Central memory CD8-positive, alpha-beta T cell (primary cell): ENCODE measurements at regions not wholly inside any gene's neighbourhood (a gene's known extent, or its start where the extent isn't known, plus 50 kb on each side); places are given as distances from the start of the nearest gene placed in this dataset.

Source experiments
- ATAC-seq: fragments of 150-1000 bp; cut with Tn5 transposase; replicated peaks from 2 replicates; pipeline ENCODE4 v1.10.0; 2022; ENCODE audit warnings: mild to moderate bottlenecking, moderate FRiP score, moderate number of reproducible peaks; ENCODE audit not compliant: poor library complexity, severe bottlenecking; ENCODE audit errors: extremely low read depth
- DNase-seq, 2 donors: peaks; one replicate each; pipeline ENCODE4 v3.0.0; 2021; ENCODE audit warnings: low spot score in 2 of 2
- H3K27ac Mint-ChIP-seq: one replicate; pipeline ENCODE4 v1.8.0; 2022; ENCODE audit warnings: low read depth, mild to moderate bottlenecking, moderate library complexity, mixed read lengths
- H3K27me3 Mint-ChIP-seq: one replicate; pipeline ENCODE4 v1.8.0; 2022; ENCODE audit warnings: mixed read lengths
- H3K36me3 Mint-ChIP-seq: one replicate; pipeline ENCODE4 v1.8.0; 2022; ENCODE audit warnings: mild to moderate bottlenecking, moderate library complexity, mixed read lengths; ENCODE audit not compliant: insufficient read depth
- H3K4me1 Mint-ChIP-seq: one replicate; pipeline ENCODE4 v1.8.0; 2022; ENCODE audit warnings: mixed read lengths
- H3K4me3 Mint-ChIP-seq: one replicate; pipeline ENCODE4 v1.8.0; 2022; ENCODE audit warnings: mild to moderate bottlenecking, moderate library complexity, mixed read lengths
- H3K9me3 Mint-ChIP-seq: one replicate; pipeline ENCODE4 v1.8.0; 2022; ENCODE audit warnings: mixed read lengths

- ATAC-seq, result no peak
Measured at GRCh38 chr4:187191676-187192075, 468.0 kb upstream of the FAT1 start.

DNA sequence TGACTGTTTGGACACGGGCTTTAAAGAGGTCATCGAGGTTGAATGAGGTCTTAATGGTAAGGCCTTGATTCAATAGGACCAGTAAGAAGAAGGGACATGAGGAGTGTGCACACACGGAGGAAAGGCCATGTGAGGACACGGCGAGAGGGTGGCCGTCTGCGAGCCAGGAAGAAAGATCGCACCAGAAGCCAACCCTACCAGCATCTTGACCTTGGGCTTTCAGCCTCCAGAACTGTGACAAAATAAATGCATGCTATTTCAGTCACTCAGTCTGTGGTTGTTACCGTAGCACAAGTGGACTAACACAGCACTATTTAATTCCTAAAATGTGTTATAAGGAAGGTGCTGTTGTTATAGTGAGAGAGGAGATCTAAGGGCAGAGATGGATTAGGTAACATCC, 468.6 kb upstream of the FAT1 start:
- Mint-ChIP-seq H3K36me3 (no peaks in the 10 kb centered on the region), H3K9me3 (peaks cover 27% of the 10 kb centered on the region), H3K27me3 (no peaks in the 10 kb centered on the region), H3K27ac (no peak overlapping the region), H3K4me3 (no peak overlapping the region), H3K4me1 (no peaks in the 10 kb centered on the region)
- ATAC-seq (no peak), DNase-seq (no peak)

More at GRCh38 chr4:187191676-187192075, 468.0 kb upstream of the FAT1 start:
- H3K27me3 Mint-ChIP-seq, result no peaks in the 10 kb centered on the region
- peaks cover 22% of the 10 kb centered on the region for H3K9me3 Mint-ChIP-seq
- H3K36me3 Mint-ChIP-seq, result no peaks in the 10 kb centered on the region
- no peak for DNase-seq
- no peaks in the 10 kb centered on the region for H3K4me1 Mint-ChIP-seq
- no peak overlapping the region for H3K4me3 Mint-ChIP-seq
- H3K27ac Mint-ChIP-seq, result no peak overlapping the region

DNA sequence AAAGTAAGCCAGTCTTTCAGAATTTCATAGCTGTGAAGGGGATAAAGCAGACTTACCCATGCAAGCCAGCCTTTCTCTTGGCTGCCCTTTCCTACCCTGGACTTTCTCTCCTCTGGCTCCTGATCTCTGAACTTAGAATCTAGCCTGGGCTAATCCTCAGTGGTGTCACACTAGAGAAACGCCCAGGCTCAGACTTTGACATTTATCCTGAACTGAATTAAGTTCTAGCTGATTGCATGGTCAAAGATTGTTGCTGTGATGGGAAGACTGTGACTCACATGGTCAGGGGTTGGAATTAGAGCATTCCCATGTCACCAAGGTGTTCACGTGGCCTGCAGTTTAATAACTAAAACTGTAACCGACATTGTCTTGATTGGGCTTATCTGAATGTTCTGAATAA, 469.5 kb upstream of the FAT1 start:
- Mint-ChIP-seq H3K4me1 (no peaks in the 10 kb centered on the region), H3K36me3 (no peaks in the 10 kb centered on the region), H3K27ac (no peak overlapping the region), H3K4me3 (no peak overlapping the region), H3K27me3 (no peaks in the 10 kb centered on the region), H3K9me3 (peaks cover 20% of the 10 kb centered on the region)
- ATAC-seq, result no peak
- no peak for DNase-seq

- no peak overlapping the region for H3K4me3 Mint-ChIP-seq
- no peaks in the 10 kb centered on the region for H3K27me3 Mint-ChIP-seq
- no peaks in the 10 kb centered on the region for H3K4me1 Mint-ChIP-seq
- peaks cover 19% of the 10 kb centered on the region for H3K9me3 Mint-ChIP-seq
- DNase-seq, result no peak
- H3K27ac Mint-ChIP-seq, result no peak overlapping the region
- no peaks in the 10 kb centered on the region for H3K36me3 Mint-ChIP-seq
- ATAC-seq, result no peak
Measured at GRCh38 chr4:187204389-187204918, 480.8 kb upstream of the FAT1 start.

- no peaks in the 10 kb centered on the region for H3K27me3 Mint-ChIP-seq
- DNase-seq (no peak), ATAC-seq (no peak)
- peaks cover 32% of the 10 kb centered on the region for H3K9me3 Mint-ChIP-seq
- no peaks in the 10 kb centered on the region for H3K36me3 Mint-ChIP-seq
- no peak overlapping the region for H3K27ac Mint-ChIP-seq
- H3K4me1 Mint-ChIP-seq, result no peaks in the 10 kb centered on the region
- H3K4me3 Mint-ChIP-seq, result no peak overlapping the region
Measured at GRCh38 chr4:187207931-187208330, 484.3 kb upstream of the FAT1 start.

DNA sequence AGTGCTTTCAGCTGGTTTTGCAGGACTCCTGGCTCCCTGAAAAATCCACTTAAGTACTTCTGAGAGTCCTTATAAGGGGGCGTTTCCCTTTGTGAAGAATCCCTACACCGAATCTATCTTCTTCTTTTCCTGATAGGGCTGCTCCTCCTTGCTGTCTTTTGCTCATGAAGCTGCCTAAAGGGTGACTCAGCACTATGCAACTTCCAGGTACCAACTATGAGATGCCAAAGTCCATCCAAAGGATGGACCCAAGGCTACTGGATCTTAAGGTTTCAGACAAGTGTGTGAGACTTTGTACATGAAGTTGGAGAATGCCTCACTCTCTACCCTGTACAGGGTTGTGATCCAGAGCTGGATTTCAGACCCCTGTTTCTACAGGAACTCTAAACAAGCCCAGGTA, 485.0 kb upstream of the FAT1 start:
- Mint-ChIP-seq H3K4me3 (no peak overlapping the region), H3K27me3 (no peaks in the 10 kb centered on the region), H3K36me3 (no peaks in the 10 kb centered on the region), H3K4me1 (no peaks in the 10 kb centered on the region), H3K9me3 (peaks cover 30% of the 10 kb centered on the region), H3K27ac (no peak overlapping the region)
- no peak for ATAC-seq
- DNase-seq, result no peak

GRCh38 chr4:187209921-187210613, 486.4 kb upstream of the FAT1 start:
- ATAC-seq (no peak), DNase-seq (no peak)
- Mint-ChIP-seq H3K36me3 (no peaks in the 10 kb centered on the region), H3K4me3 (no peak overlapping the region), H3K4me1 (no peaks in the 10 kb centered on the region), H3K9me3 (peaks cover 26% of the 10 kb centered on the region), H3K27me3 (no peaks in the 10 kb centered on the region), H3K27ac (no peak overlapping the region)

- H3K27me3 Mint-ChIP-seq, result no peaks in the 10 kb centered on the region
- H3K27ac Mint-ChIP-seq, result no peak overlapping the region
- peaks cover 40% of the 10 kb centered on the region for H3K9me3 Mint-ChIP-seq
- ATAC-seq (no peak), DNase-seq (no peak)
- H3K4me3 Mint-ChIP-seq, result no peak overlapping the region
- no peaks in the 10 kb centered on the region for H3K4me1 Mint-ChIP-seq
- H3K36me3 Mint-ChIP-seq, result no peaks in the 10 kb centered on the region
Measured at GRCh38 chr4:187212446-187213080, 488.9 kb upstream of the FAT1 start.

GRCh38 chr4:187215438-187215837, 491.8 kb upstream of the FAT1 start:
- DNase-seq (no peak), ATAC-seq (no peak)
- H3K4me3 Mint-ChIP-seq, result no peak overlapping the region
- peaks cover 36% of the 10 kb centered on the region for H3K9me3 Mint-ChIP-seq
- no peaks in the 10 kb centered on the region for H3K4me1 Mint-ChIP-seq
- H3K27me3 Mint-ChIP-seq, result no peaks in the 10 kb centered on the region
- no peaks in the 10 kb centered on the region for H3K36me3 Mint-ChIP-seq
- H3K27ac Mint-ChIP-seq, result no peak overlapping the region

- Mint-ChIP-seq H3K27me3 (no peaks in the 10 kb centered on the region), H3K36me3 (no peaks in the 10 kb centered on the region), H3K4me3 (no peak overlapping the region), H3K27ac (no peak overlapping the region), H3K9me3 (peaks cover 15% of the 10 kb centered on the region), H3K4me1 (no peaks in the 10 kb centered on the region)
- no peak for ATAC-seq
- DNase-seq, result no peak
Measured at GRCh38 chr4:187218705-187219245, 495.1 kb upstream of the FAT1 start.

DNA sequence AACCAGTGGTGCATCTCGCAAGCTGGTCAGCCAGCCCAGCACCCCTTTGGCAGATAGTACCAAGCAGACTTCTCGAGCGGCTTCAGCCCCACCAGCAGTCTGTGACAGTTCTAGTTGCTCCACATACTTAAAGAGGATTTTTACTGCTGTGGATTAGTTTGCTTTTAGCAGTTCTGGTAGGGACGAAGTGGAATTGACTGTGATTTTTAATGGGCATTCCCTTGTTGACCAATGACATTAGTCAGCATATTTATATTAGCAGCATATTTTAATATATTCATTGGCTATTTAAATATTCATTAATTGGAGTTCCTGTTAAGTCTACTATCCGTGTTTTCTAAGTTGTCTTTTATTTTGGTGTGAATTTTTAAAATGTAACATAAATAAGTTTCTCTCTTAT, 500.9 kb upstream of the FAT1 start:
- ATAC-seq (no peak), DNase-seq (no peak)
- H3K36me3 Mint-ChIP-seq, result no peaks in the 10 kb centered on the region
- H3K4me1 Mint-ChIP-seq, result no peaks in the 10 kb centered on the region
- H3K27me3 Mint-ChIP-seq, result no peaks in the 10 kb centered on the region
- H3K4me3 Mint-ChIP-seq, result no peak overlapping the region
- H3K27ac Mint-ChIP-seq, result no peak overlapping the region
- H3K9me3 Mint-ChIP-seq, result peaks cover 17% of the 10 kb centered on the region

GRCh38 chr4:187227907-187228704, 504.4 kb upstream of the FAT1 start:
- DNase-seq (no peak), ATAC-seq (no peak)
- no peak overlapping the region for H3K4me3 Mint-ChIP-seq

More at GRCh38 chr4:187227907-187228704, 504.4 kb upstream of the FAT1 start:
- Mint-ChIP-seq H3K4me1 (no peaks in the 10 kb centered on the region), H3K9me3 (peaks cover 26% of the 10 kb centered on the region), H3K27ac (no peak overlapping the region), H3K36me3 (no peaks in the 10 kb centered on the region), H3K27me3 (no peaks in the 10 kb centered on the region)
